Heart left ventricle (tissue), 13 donors: ENCODE measurements at regions not wholly inside any gene's neighbourhood (a gene's known extent, or its start where the extent isn't known, plus 50 kb on each side); places are given as distances from the start of the nearest gene placed in this dataset.

Experiments
- POLR2A ChIP-seq, 2 donors: fragments of 450-650 bp; IDR thresholded peaks; one replicate each; pipeline ENCODE4 v1.6.1; 2017; ENCODE audit warnings: antibody characterized with exemption in 2 of 2, mild to moderate bottlenecking in 2 of 2, moderate library complexity in 2 of 2
- TF ChIP-seq, protein P1 (sequence below), 12 donors: fragments of 200-600 bp; sonication (generic) in 4 of 12; IDR thresholded peaks; one replicate each; pipeline versions ENCODE4 v1.5.0 to v1.8.0; 2018 to 2022; ENCODE audit warnings: antibody characterized with exemption in 12 of 12, mild to moderate bottlenecking in 5 of 12
- donor health status: ischemic (EF 13 %, LVEDD 7.1; RV severe dilation, severe dysfunction).
- donor health status: DM: no; HTN: yes; CAD: no.
- donor health status: DM: no; HTN: no; CAD: no.
- donor health status: ischemic (EF 25% LVEDD 6.9; RV normal size, moderate dysfunction).
- donor health status: ischemic (EF 25% LVEDD 5.7; RV mildly dilated, moderate dysfunction).
- donor health status: ischemic (EF 35%, LVEDD 5.7; RV mildly dilated, moderate dysfunction).
- donor health status: nonischemic (EF 11% LVEDD 7.7; RV severe dilation, severe dysfunction).
- donor health status: DM: yes; HTN: yes; CAD: no.
- donor health status: PGD.
- donor health status: ischemic (EF 29% LVEDD 5.4; RV normal size, mild dysfunction).
- donor health status: nonischemic (EF 23%, LVEDD 6.1; RV moderate dilation, normal function).

DNA sequence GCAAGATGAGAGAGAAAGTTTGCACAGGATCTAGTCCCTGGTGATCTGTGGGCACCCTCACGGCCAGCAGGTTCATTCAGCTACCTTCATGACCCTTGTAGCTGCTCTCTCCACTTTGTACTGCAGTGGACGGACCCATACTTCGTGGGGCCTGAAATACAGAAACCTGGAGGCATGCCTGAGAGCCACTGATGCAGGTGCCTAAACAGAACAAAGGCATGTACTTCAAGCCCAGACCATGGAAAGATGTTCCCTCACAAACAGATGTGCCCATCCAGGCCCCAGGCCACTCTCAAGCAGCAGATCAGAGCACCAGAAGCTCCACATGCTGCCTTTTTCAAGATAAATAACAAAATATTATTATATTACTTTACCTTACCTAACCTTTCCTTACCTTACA, 1629.0 kb downstream of the ARAP2 start:
- TF ChIP-seq, protein P1, sequence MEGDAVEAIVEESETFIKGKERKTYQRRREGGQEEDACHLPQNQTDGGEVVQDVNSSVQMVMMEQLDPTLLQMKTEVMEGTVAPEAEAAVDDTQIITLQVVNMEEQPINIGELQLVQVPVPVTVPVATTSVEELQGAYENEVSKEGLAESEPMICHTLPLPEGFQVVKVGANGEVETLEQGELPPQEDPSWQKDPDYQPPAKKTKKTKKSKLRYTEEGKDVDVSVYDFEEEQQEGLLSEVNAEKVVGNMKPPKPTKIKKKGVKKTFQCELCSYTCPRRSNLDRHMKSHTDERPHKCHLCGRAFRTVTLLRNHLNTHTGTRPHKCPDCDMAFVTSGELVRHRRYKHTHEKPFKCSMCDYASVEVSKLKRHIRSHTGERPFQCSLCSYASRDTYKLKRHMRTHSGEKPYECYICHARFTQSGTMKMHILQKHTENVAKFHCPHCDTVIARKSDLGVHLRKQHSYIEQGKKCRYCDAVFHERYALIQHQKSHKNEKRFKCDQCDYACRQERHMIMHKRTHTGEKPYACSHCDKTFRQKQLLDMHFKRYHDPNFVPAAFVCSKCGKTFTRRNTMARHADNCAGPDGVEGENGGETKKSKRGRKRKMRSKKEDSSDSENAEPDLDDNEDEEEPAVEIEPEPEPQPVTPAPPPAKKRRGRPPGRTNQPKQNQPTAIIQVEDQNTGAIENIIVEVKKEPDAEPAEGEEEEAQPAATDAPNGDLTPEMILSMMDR (IDR thresholded peaks at IDR 0.05): no peak
- TF ChIP-seq POLR2A (IDR thresholded peaks at IDR 0.05): no peak
